IPS DF 4.7 (cell line): ENCODE measurements at regions not wholly inside any gene's neighbourhood (a gene's known extent, or its start where the extent isn't known, plus 50 kb on each side); places are given as distances from the start of the nearest gene placed in this dataset.

ENCODE experiments used
- DNase-seq: peaks from one replicate; pipeline ENCODE4 v3.0.0-alpha.2; 2013; ENCODE audit warnings: low spot score; ENCODE audit errors: extremely low read depth

GRCh38 chr9:129289883-129290282, 111.8 kb upstream of the IER5L start:
- DNase-seq = no peak

GRCh38 chr9:129289131-129289731, 111.2 kb upstream of the IER5L start:
- no peak for DNase-seq

GRCh38 chr9:129287619-129288305, 109.7 kb upstream of the IER5L start:
- DNase-seq = no peak

- no peak for DNase-seq
These were observed 108.1 kb upstream of the IER5L start for GRCh38 chr9:129285979-129286772.

- DNase-seq = no peak
These were observed 107.3 kb upstream of the IER5L start for GRCh38 chr9:129285382-129285781.

- DNase-seq = no peak
These were observed 106.7 kb upstream of the IER5L start for GRCh38 chr9:129284607-129285291.

GRCh38 chr9:129283705-129284606, 105.9 kb upstream of the IER5L start:
- no peak for DNase-seq

- DNase-seq = no peak
These were observed 105.2 kb upstream of the IER5L start for GRCh38 chr9:129283291-129283691.

GRCh38 chr9:129282731-129283211, 104.7 kb upstream of the IER5L start:
- DNase-seq = no peak

- DNase-seq = no peak
These were observed 104.2 kb upstream of the IER5L start for GRCh38 chr9:129282272-129282671.

- no peak for DNase-seq
These were observed 103.6 kb upstream of the IER5L start for GRCh38 chr9:129281506-129282145.

- no peak for DNase-seq
These were observed 102.7 kb upstream of the IER5L start for GRCh38 chr9:129280623-129281271.

- no peak for DNase-seq
These were observed 102.2 kb upstream of the IER5L start for GRCh38 chr9:129280236-129280622.

- no peak for DNase-seq
These were observed 100.6 kb upstream of the IER5L start for GRCh38 chr9:129278391-129279237.

GRCh38 chr9:129276486-129277230, 98.6 kb upstream of the IER5L start:
- DNase-seq = no peak

GRCh38 chr9:129275626-129276247, 97.7 kb upstream of the IER5L start:
- DNase-seq = no peak

GRCh38 chr9:129273941-129274684, 96.1 kb upstream of the IER5L start:
- no peak for DNase-seq
